K562 (cell line): ENCODE measurements at regions not wholly inside any gene's neighbourhood (a gene's known extent, or its start where the extent isn't known, plus 50 kb on each side); places are given as distances from the start of the nearest gene placed in this dataset.

Experiments
- AFF4 ChIP-seq: sonication (generic); formaldehyde crosslinking; IDR thresholded peaks from 2 replicates; pipeline ENCODE4 v1.8.0; 2023; ENCODE audit warnings: mild to moderate bottlenecking, missing genetic modification reagents
- CEBPB ChIP-seq: fragments of 450-650 bp; IDR thresholded peaks from 2 replicates; pipeline ENCODE4 v1.6.1; 2016; ENCODE audit warnings: missing genetic modification characterization, missing compliant biosample characterization
- MIER1 ChIP-seq: fragments of 450-650 bp; IDR thresholded peaks from 2 replicates; pipeline ENCODE4 v1.6.1; 2016; ENCODE audit warnings: antibody characterized with exemption, mild to moderate bottlenecking, low read depth
- PHF20 ChIP-seq: fragments of 450-650 bp; IDR thresholded peaks from 2 replicates; pipeline ENCODE4 v1.6.1; 2018; ENCODE audit not compliant: partially characterized antibody
- ZNF140 ChIP-seq: fragments of 250-450 bp; sonication (Bioruptor Pico); IDR thresholded peaks from 2 replicates; pipeline ENCODE4 v1.8.0; 2021; ENCODE audit warnings: moderate library complexity, mild to moderate bottlenecking, inconsistent platforms
- ZNF407 ChIP-seq: fragments of 450-650 bp; IDR thresholded peaks from 2 replicates; pipeline ENCODE4 v1.6.1; 2016; ENCODE audit warnings: low read depth
- ZNF512 ChIP-seq: IDR thresholded peaks from 2 replicates; pipeline ENCODE4 v1.6.1; 2016; ENCODE audit warnings: missing genetic modification characterization, missing compliant biosample characterization
- ZNF589 ChIP-seq: fragments of 200-800 bp; sonication (Bioruptor generic); IDR thresholded peaks from 2 replicates; pipeline ENCODE4 v1.6.1; 2016; ENCODE audit warnings: low read depth, missing genetic modification characterization, missing compliant biosample characterization
- TF ChIP-seq, protein P1 (sequence below): fragments of 450-650 bp; IDR thresholded peaks from 2 replicates; pipeline ENCODE4 v1.6.1; 2016; ENCODE audit warnings: low read depth, mild to moderate bottlenecking, moderate library complexity
- TF ChIP-seq, protein P2 (sequence below): IDR thresholded peaks from 3 replicates; pipeline ENCODE4 v1.6.1; 2011; ENCODE audit warnings: borderline replicate concordance, mild to moderate bottlenecking; ENCODE audit not compliant: insufficient read length, insufficient read depth

GRCh38 chr3:171986757-171987518 lies 52.4 kb upstream of the FNDC3B start (continued):
- TF ChIP-seq ZNF407 = no peak
- TF ChIP-seq, protein P1, sequence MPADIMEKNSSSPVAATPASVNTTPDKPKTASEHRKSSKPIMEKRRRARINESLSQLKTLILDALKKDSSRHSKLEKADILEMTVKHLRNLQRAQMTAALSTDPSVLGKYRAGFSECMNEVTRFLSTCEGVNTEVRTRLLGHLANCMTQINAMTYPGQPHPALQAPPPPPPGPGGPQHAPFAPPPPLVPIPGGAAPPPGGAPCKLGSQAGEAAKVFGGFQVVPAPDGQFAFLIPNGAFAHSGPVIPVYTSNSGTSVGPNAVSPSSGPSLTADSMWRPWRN = no peak
- TF ChIP-seq CEBPB (tag) = peak; percentile 48; the same call in 1 of the 2 replicates
- TF ChIP-seq ZNF512 (tag) = no peak
- TF ChIP-seq, protein P2, sequence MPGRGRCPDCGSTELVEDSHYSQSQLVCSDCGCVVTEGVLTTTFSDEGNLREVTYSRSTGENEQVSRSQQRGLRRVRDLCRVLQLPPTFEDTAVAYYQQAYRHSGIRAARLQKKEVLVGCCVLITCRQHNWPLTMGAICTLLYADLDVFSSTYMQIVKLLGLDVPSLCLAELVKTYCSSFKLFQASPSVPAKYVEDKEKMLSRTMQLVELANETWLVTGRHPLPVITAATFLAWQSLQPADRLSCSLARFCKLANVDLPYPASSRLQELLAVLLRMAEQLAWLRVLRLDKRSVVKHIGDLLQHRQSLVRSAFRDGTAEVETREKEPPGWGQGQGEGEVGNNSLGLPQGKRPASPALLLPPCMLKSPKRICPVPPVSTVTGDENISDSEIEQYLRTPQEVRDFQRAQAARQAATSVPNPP = no peak
- TF ChIP-seq ZNF589 (CRISPR knock-in tag) = 0 out of 2 replicates have a peak, but pooled peaks have one; percentile 32
- no peak for TF ChIP-seq AFF4 (CRISPR knock-in tag)
- TF ChIP-seq ZNF140 (CRISPR knock-in tag) = no peak
- TF ChIP-seq PHF20 = no peak
- no peak for TF ChIP-seq MIER1
